B cell (primary cell): ENCODE measurements at regions not wholly inside any gene's neighbourhood (a gene's known extent, or its start where the extent isn't known, plus 50 kb on each side); places are given as distances from the start of the nearest gene placed in this dataset.

Experiments used
- ATAC-seq: fragments of 200-7000 bp; cut with Tn5 transposase; one replicate; pipeline ENCODE4 v1.10.0; 2021; ENCODE audit warnings: low read depth, mild to moderate bottlenecking, moderate number of reproducible peaks, moderate library complexity
- CTCF ChIA-PET: fragments of 350-600 bp; sonication (Branson Sonifier 250); formaldehyde crosslinking; loops from one replicate; lab custom pipeline; 2021; ENCODE audit warnings: antibody characterized with exemption, inconsistent platforms; lab: Charles Lee
- POLR2A ChIA-PET: fragments of 350-600 bp; sonication (Branson Sonifier 250); formaldehyde crosslinking; loops from one replicate; lab custom pipeline; 2021; ENCODE audit warnings: antibody characterized with exemption; lab: Charles Lee
- DNase-seq: peaks from one replicate; pipeline ENCODE4 v3.0.0; 2013
- H2AFZ ChIP-seq: 2 replicates; pipeline ENCODE4 v1.6.1; 2012; ENCODE audit warnings: mild to moderate bottlenecking, low read depth, low read length; ENCODE audit not compliant: insufficient read depth, poor library complexity, severe bottlenecking
- H3K27ac ChIP-seq, 2 donors: 1 replicate in 1 of 2; 2 replicates in 1 of 2; pipeline ENCODE4 v1.5.1; 2012 to 2013; ENCODE audit warnings: low read length in 2 of 2, mild to moderate bottlenecking in 2 of 2, moderate library complexity in 1 of 2
- H3K27me3 ChIP-seq, 4 experiments: fragments of 200-600 bp in 1 of 4; sonication (generic) in 1 of 4; replicated peaks in 1 of 4; 1 replicate in 2 of 4; 2 replicates in 2 of 4; pipeline versions ENCODE4 v1.6.1 to v1.7.0; 2013 to 2016; ENCODE audit warnings: low read length in 3 of 4, mild to moderate bottlenecking in 2 of 4, mixed read lengths in 1 of 4, moderate library complexity in 1 of 4; ENCODE audit not compliant: insufficient read depth in 4 of 4, control insufficient read depth in 3 of 4; ENCODE audit errors: control extremely low read depth in 1 of 4
- H3K36me3 ChIP-seq, 2 experiments: replicated peaks in 1 of 2; 1 replicate in 1 of 2; 2 replicates in 1 of 2; pipeline versions ENCODE4 v1.6.1 to v1.7.1; 2013; ENCODE audit warnings: low read length in 1 of 2; ENCODE audit not compliant: insufficient read depth in 2 of 2, control insufficient read depth in 1 of 2; ENCODE audit errors: control extremely low read depth in 1 of 2, extremely low read depth in 1 of 2
- H3K4me1 ChIP-seq, 2 donors: fragments of 200-600 bp in 1 of 2; sonication (generic) in 1 of 2; 1 replicate in 1 of 2; 2 replicates in 1 of 2; pipeline versions ENCODE4 v1.5.1 to v1.6.1; 2013 to 2017; ENCODE audit warnings: low read length in 2 of 2; ENCODE audit not compliant: control insufficient read depth in 2 of 2, insufficient read depth in 2 of 2
- H3K4me2 ChIP-seq: replicated peaks from 2 replicates; pipeline ENCODE3; 2012; ENCODE audit warnings: mild to moderate bottlenecking, low read depth, low read length; ENCODE audit not compliant: poor library complexity, severe bottlenecking
- H3K4me3 ChIP-seq, 5 experiments: fragments of 200-600 bp in 1 of 5; sonication (generic) in 1 of 5; 1 replicate in 3 of 5; 2 replicates in 2 of 5; pipeline versions ENCODE4 v1.5.1 to v1.7.0; 2011 to 2016; ENCODE audit warnings: low read length in 4 of 5, mild to moderate bottlenecking in 4 of 5, low read depth in 2 of 5, control low read depth in 1 of 5, moderate library complexity in 1 of 5; ENCODE audit not compliant: insufficient read depth in 1 of 5; ENCODE audit errors: control extremely low read depth in 1 of 5, extremely low read depth in 1 of 5
- H3K79me2 ChIP-seq: fragments of 200-600 bp; sonication (generic); one replicate; pipeline ENCODE4 v1.6.0; 2016; ENCODE audit warnings: low read length; ENCODE audit not compliant: control insufficient read depth, insufficient read depth
- H3K9ac ChIP-seq: fragments of 200-600 bp; sonication (generic); 2 replicates; pipeline ENCODE4 v1.6.1; 2017; ENCODE audit warnings: mild to moderate bottlenecking, low read length, moderate library complexity
- H3K9me3 ChIP-seq, 3 donors: one replicate each; pipeline versions ENCODE4 v1.6.1 to v1.7.1; 2013; ENCODE audit warnings: low read length in 2 of 3; ENCODE audit not compliant: control insufficient read depth in 2 of 3, insufficient read depth in 1 of 3; ENCODE audit errors: control extremely low read depth in 1 of 3
- H4K20me1 ChIP-seq: 2 replicates; pipeline ENCODE4 v1.6.0; 2012; ENCODE audit warnings: mild to moderate bottlenecking, low read length; ENCODE audit not compliant: insufficient read depth, control insufficient read depth, poor library complexity, severe bottlenecking
- H3K27ac Mint-ChIP-seq: one replicate; pipeline ENCODE4 v1.8.0; 2021; ENCODE audit warnings: mixed read lengths
- H3K27me3 Mint-ChIP-seq: one replicate; pipeline ENCODE4 v1.8.0; 2021; ENCODE audit warnings: mixed read lengths
- H3K4me1 Mint-ChIP-seq: one replicate; pipeline ENCODE4 v1.8.0; 2021; ENCODE audit warnings: mixed read lengths
- H3K4me3 Mint-ChIP-seq: one replicate; pipeline ENCODE4 v1.8.0; 2021; ENCODE audit warnings: mixed read lengths
- H3K9me3 Mint-ChIP-seq: one replicate; pipeline ENCODE4 v1.8.0; 2022; ENCODE audit warnings: mixed read lengths; ENCODE audit not compliant: insufficient read depth
- EZH2 ChIP-seq: IDR thresholded peaks from 2 replicates; pipeline ENCODE4 v1.6.1; 2012; ENCODE audit warnings: borderline replicate concordance, low read depth, mild to moderate bottlenecking, moderate library complexity, low read length; ENCODE audit not compliant: insufficient read depth, poor library complexity, severe bottlenecking
- WGBS: methylation state at CpG from one replicate; pipeline ENCODE4 v1.1.5; 2013; ENCODE audit warnings: missing lambda C conversion rate; ENCODE audit not compliant: insufficient coverage; 5-methylcytosine and 5-hydroxymethylcytosine counted together
- intact Hi-C: fragments of 100-400 bp; cut with micrococcal nuclease; formaldehyde crosslinking; loops from one replicate; pipeline ENCODE4 v1.10.0; 2022
- TF ChIP-seq, protein P1 (sequence below): fragments of 200-600 bp; IDR thresholded peaks from one replicate; pipeline ENCODE4 v1.8.0; 2022; ENCODE audit warnings: antibody characterized with exemption, mild to moderate bottlenecking

DNA sequence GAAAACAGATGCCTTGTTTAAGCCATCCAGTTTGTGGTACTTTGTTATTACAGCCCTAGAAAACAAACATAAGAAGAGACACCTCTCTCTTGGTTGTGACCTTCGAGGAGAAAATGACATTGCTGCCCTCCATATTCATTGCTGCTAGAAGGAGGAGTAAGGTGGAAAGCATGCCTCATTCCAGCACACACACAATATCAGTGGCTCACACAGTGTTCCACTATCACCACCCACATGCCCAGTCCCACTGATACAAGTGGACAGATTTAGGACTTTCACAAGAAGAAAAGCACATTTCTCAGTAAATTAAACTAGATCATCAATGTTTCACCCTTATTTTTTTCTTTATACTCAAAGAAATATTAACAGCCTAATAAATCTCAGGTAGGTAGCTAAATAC is 143.6 kb downstream of the PHLDA1 start:
- Mint-ChIP-seq H3K27ac (no peak overlapping the region), H3K4me3 (no peak overlapping the region), H3K9me3 (no peaks in the 10 kb centered on the region), H3K4me1 (no peaks in the 10 kb centered on the region), H3K27me3 (peaks cover 55% of the 10 kb centered on the region)
- H3K9ac ChIP-seq: no peak overlapping the region
- ChIA-PET POLR2A (no interaction called here), CTCF (no interaction called here)
- H2AFZ ChIP-seq: no peak overlapping the region
- H3K9me3 ChIP-seq: no peaks in the 10 kb centered on the region
- H4K20me1 ChIP-seq: no peaks in the 10 kb centered on the region
- peaks cover 0 to 6% (median 0%) of the 10 kb centered on the region in 4 experiments for H3K27me3 ChIP-seq
- H3K4me1 ChIP-seq: no peaks in the 10 kb centered on the region
- H3K79me2 ChIP-seq: no peaks in the 10 kb centered on the region
- TF ChIP-seq, protein P1, sequence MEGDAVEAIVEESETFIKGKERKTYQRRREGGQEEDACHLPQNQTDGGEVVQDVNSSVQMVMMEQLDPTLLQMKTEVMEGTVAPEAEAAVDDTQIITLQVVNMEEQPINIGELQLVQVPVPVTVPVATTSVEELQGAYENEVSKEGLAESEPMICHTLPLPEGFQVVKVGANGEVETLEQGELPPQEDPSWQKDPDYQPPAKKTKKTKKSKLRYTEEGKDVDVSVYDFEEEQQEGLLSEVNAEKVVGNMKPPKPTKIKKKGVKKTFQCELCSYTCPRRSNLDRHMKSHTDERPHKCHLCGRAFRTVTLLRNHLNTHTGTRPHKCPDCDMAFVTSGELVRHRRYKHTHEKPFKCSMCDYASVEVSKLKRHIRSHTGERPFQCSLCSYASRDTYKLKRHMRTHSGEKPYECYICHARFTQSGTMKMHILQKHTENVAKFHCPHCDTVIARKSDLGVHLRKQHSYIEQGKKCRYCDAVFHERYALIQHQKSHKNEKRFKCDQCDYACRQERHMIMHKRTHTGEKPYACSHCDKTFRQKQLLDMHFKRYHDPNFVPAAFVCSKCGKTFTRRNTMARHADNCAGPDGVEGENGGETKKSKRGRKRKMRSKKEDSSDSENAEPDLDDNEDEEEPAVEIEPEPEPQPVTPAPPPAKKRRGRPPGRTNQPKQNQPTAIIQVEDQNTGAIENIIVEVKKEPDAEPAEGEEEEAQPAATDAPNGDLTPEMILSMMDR: no peak
- TF ChIP-seq EZH2: no peak
- DNase-seq (no peak), ATAC-seq (no peak)
- H3K27ac ChIP-seq: no peak overlapping the region
- no peak overlapping the region for H3K4me2 ChIP-seq
- intact Hi-C loops: no loop called here
- H3K4me3 ChIP-seq: no peak overlapping the region
- WGBS: no CpG with 5 or more reads among the region's 1 CpG
- H3K36me3 ChIP-seq: no peaks in the 10 kb centered on the region

DNA sequence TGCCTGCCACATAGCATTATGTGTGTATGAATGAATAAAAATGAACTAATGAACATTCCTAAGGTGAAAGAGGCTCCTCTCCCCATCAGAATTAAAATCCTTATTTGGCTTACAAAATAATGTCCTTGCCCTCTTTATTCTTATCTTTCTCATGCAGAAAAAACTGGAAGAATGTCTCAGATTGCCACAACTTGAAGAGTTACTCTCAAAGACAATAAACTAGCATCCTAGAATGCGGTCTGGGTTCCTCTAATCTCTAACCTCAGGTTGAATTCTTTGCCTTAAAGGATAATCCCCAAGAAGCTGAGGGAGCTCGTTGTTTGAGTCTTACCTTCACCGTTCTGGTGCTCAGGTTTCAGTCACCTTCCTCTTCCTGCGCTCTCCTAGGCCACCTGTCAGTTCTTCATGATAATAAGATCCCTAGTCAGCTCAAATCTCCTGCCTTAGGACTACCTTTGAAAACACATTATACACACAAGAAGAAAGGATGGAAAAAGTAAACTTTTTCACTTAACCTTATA is 147.1 kb downstream of the PHLDA1 start:
- H3K4me2 ChIP-seq: no peak overlapping the region
- H3K9ac ChIP-seq: no peak overlapping the region
- no peaks in the 10 kb centered on the region for H3K9me3 Mint-ChIP-seq
- intact Hi-C loops: no loop called here
- no peak for TF ChIP-seq EZH2
- TF ChIP-seq, protein P1: no peak
- no peaks in the 10 kb centered on the region for H3K79me2 ChIP-seq
- 80% methylated on average over 4 of the region's 4 CpGs for WGBS
- ATAC-seq (no peak), DNase-seq (no peak)
- no peaks in the 10 kb centered on the region for H3K36me3 ChIP-seq
- ChIA-PET POLR2A (no interaction called here), CTCF (no interaction called here)
- H3K9me3 ChIP-seq: no peaks in the 10 kb centered on the region
- no peak overlapping the region for H3K4me3 Mint-ChIP-seq
- H3K27ac ChIP-seq: no peak overlapping the region
- no peaks in the 10 kb centered on the region for H3K4me1 Mint-ChIP-seq
- H3K4me3 ChIP-seq: no peak overlapping the region
- peaks cover 40% of the 10 kb centered on the region for H3K27me3 Mint-ChIP-seq
- no peaks in the 10 kb centered on the region for H4K20me1 ChIP-seq
- no peaks in the 10 kb centered on the region for H3K4me1 ChIP-seq
- peaks cover 0 to 9% (median 0%) of the 10 kb centered on the region in 4 experiments for H3K27me3 ChIP-seq
- H2AFZ ChIP-seq: no peak overlapping the region
- no peak overlapping the region for H3K27ac Mint-ChIP-seq
